Osteocyte (in vitro differentiated cells): ENCODE measurements at regions not wholly inside any gene's neighbourhood (a gene's known extent, or its start where the extent isn't known, plus 50 kb on each side); places are given as distances from the start of the nearest gene placed in this dataset.

Experiments
- DNase-seq: peaks from one replicate; pipeline ENCODE4 v3.0.0; 2021; ENCODE audit warnings: mixed read lengths; ENCODE audit not compliant: unreplicated experiment; ENCODE audit errors: extremely low spot score
- H3K27ac Mint-ChIP-seq: one replicate; pipeline ENCODE4 v1.8.0; 2021; ENCODE audit warnings: mild to moderate bottlenecking, mixed read lengths; ENCODE audit not compliant: unreplicated experiment
- H3K27me3 Mint-ChIP-seq: one replicate; pipeline ENCODE4 v1.8.0; 2021; ENCODE audit warnings: mixed read lengths; ENCODE audit not compliant: unreplicated experiment
- H3K36me3 Mint-ChIP-seq: one replicate; pipeline ENCODE4 v1.8.0; 2021; ENCODE audit warnings: mixed read lengths; ENCODE audit not compliant: unreplicated experiment
- H3K4me1 Mint-ChIP-seq: one replicate; pipeline ENCODE4 v1.8.0; 2021; ENCODE audit warnings: mixed read lengths; ENCODE audit not compliant: unreplicated experiment
- H3K4me3 Mint-ChIP-seq: one replicate; pipeline ENCODE4 v1.8.0; 2021; ENCODE audit warnings: mild to moderate bottlenecking, moderate library complexity, mixed read lengths; ENCODE audit not compliant: unreplicated experiment
- H3K9me3 Mint-ChIP-seq: one replicate; pipeline ENCODE4 v1.8.0; 2021; ENCODE audit warnings: mixed read lengths; ENCODE audit not compliant: unreplicated experiment
- TF ChIP-seq, protein P1 (sequence below): fragments of 200-600 bp; sonication (generic); IDR thresholded peaks from 2 replicates; pipeline ENCODE4 v1.5.0; 2021; ENCODE audit warnings: antibody characterized with exemption, mild to moderate bottlenecking, moderate library complexity

DNA sequence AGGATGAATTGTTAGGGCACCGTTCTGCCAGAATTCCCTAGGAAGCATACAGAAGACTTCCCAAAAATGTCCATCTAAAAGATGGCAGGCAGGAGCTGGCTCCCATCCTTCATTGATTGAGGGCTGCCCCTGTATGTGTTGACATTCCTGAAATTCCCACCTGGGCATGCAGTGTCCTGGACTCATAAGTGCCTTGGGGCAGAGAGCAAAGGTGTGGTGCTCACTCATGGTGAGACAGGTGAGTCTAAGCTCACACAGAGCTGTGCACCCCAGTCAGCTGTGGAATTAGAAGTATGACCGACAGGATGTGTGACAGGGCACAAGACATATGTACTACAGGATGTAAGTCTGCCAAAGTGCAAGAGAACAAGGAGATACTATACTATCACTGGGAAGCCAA, 271.9 kb downstream of the MID1IP1 start:
- no peak for DNase-seq
- Mint-ChIP-seq H3K27me3 (no peaks in the 10 kb centered on the region), H3K4me3 (no peak overlapping the region), H3K9me3 (peaks cover 18% of the 10 kb centered on the region), H3K4me1 (no peaks in the 10 kb centered on the region), H3K36me3 (no peaks in the 10 kb centered on the region), H3K27ac (no peak overlapping the region)
- TF ChIP-seq, protein P1, sequence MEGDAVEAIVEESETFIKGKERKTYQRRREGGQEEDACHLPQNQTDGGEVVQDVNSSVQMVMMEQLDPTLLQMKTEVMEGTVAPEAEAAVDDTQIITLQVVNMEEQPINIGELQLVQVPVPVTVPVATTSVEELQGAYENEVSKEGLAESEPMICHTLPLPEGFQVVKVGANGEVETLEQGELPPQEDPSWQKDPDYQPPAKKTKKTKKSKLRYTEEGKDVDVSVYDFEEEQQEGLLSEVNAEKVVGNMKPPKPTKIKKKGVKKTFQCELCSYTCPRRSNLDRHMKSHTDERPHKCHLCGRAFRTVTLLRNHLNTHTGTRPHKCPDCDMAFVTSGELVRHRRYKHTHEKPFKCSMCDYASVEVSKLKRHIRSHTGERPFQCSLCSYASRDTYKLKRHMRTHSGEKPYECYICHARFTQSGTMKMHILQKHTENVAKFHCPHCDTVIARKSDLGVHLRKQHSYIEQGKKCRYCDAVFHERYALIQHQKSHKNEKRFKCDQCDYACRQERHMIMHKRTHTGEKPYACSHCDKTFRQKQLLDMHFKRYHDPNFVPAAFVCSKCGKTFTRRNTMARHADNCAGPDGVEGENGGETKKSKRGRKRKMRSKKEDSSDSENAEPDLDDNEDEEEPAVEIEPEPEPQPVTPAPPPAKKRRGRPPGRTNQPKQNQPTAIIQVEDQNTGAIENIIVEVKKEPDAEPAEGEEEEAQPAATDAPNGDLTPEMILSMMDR, result no peak

DNA sequence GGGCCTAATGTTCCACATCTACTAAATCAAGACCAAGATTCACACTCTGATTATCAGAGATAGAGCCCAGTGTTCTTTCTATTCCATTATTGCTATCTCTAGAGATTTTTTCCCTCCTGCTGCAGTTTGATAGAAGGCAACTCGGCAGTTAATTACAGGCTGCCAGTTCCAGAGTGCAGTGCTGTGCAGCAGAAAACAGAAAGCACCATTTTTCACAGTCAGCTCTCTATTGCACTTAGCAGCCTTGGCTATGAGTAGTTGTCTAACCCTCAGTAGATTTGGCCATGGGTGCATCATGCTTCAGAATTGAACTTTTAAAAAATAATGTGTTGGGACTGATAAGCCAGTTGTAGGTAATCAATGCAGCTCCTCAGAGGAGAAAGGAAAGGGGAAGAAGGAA, 295.3 kb downstream of the MID1IP1 start:
- H3K27me3 Mint-ChIP-seq, result no peaks in the 10 kb centered on the region
- H3K4me3 Mint-ChIP-seq, result no peak overlapping the region
- peaks cover 15% of the 10 kb centered on the region for H3K9me3 Mint-ChIP-seq

DNA sequence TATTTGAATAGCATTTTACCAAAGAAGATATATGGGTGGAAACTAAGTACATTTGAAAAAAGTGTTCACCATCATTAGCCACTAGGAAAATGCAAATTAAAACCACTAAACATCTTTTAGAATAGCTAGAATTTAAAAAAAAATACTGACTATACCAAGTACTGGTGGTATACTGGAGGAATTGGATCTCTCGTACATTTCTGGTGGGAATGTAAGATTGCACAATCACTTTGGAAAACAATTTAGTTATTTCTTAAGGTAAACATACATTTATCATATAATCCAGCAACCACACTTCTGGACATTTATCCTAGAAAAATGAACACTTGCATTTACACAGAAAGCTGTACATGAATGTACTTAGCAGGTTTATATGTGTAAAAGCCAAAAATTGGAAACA, 303.5 kb downstream of the MID1IP1 start:
- H3K36me3 Mint-ChIP-seq, result no peaks in the 10 kb centered on the region
- TF ChIP-seq, protein P1, result no peak
- no peaks in the 10 kb centered on the region for H3K27me3 Mint-ChIP-seq
- no peaks in the 10 kb centered on the region for H3K4me1 Mint-ChIP-seq
- H3K9me3 Mint-ChIP-seq, result peaks cover 20% of the 10 kb centered on the region
- no peak overlapping the region for H3K4me3 Mint-ChIP-seq
- H3K27ac Mint-ChIP-seq, result no peak overlapping the region
- DNase-seq, result no peak

More for the DNA sequence above, 295.3 kb downstream of the MID1IP1 start:
- H3K4me1 Mint-ChIP-seq, result no peaks in the 10 kb centered on the region
- no peak for DNase-seq
- TF ChIP-seq, protein P1, result no peak
- H3K27ac Mint-ChIP-seq, result no peak overlapping the region
- no peaks in the 10 kb centered on the region for H3K36me3 Mint-ChIP-seq

DNA sequence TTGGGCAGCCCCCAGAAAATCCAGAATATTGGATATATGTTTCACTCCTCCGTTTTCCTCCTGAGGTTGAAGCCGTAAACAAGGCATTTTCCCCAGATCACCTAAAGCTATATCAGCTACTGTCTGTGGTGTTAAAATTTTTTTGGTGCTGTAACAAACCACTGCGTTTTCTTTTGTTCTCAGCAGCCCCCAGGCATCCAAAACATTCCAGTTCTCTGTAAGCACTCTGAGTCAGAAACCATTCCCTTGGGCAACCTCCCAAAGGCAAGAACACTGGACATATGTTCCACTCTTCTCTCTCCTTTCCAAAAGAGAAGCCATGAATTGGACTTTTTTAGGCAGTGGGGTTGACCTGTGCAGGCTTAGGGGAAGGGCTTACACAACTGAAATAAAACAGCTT, 310.9 kb downstream of the MID1IP1 start:
- Mint-ChIP-seq H3K4me3 (no peak overlapping the region), H3K4me1 (no peaks in the 10 kb centered on the region), H3K27ac (no peak overlapping the region), H3K36me3 (no peaks in the 10 kb centered on the region), H3K9me3 (peaks cover 48% of the 10 kb centered on the region), H3K27me3 (no peaks in the 10 kb centered on the region)
- TF ChIP-seq, protein P1, result no peak
- DNase-seq, result no peak

DNA sequence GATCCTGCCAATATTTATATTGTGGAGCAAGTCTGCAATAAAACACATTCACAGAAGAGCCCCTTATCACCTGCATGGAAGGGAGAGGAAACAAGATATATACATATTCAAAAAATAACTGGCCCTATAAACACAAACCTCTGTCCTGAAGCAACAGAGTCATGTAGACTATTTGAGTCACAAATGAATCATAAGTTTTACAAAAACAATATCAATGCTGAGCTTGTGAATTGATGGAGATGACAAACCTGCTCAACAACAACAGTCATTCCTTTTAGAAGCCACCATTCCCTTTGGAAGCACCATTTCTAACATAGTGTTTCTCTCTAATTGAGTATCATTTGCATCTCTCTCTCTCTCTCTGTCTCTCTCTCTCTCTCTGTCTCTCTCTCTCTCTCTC, 313.9 kb downstream of the MID1IP1 start:
- peaks cover 26% of the 10 kb centered on the region for H3K9me3 Mint-ChIP-seq

More for the DNA sequence above, 313.9 kb downstream of the MID1IP1 start:
- no peaks in the 10 kb centered on the region for H3K27me3 Mint-ChIP-seq
- TF ChIP-seq, protein P1, result no peak
- no peaks in the 10 kb centered on the region for H3K4me1 Mint-ChIP-seq
- no peak overlapping the region for H3K4me3 Mint-ChIP-seq
- no peak overlapping the region for H3K27ac Mint-ChIP-seq
- DNase-seq, result no peak
- H3K36me3 Mint-ChIP-seq, result no peaks in the 10 kb centered on the region
